HepG2 (cell line): ENCODE measurements at regions not wholly inside any gene's neighbourhood (a gene's known extent, or its start where the extent isn't known, plus 50 kb on each side); places are given as distances from the start of the nearest gene placed in this dataset.

ENCODE experiments used
- ATAC-seq: fragments of 200-7000 bp; cut with Tn5 transposase; 3 replicates; pipeline ENCODE4 v1.9.1; 2020; ENCODE audit warnings: mild to moderate bottlenecking, moderate library complexity
- BruUV-seq: library from RNA; stranded (reverse); fragments of 400-500 nt; replicated peaks from 2 replicates; lab custom pipeline; 2021; lab: Mats Ljungman, UMichigan
- CTCF ChIA-PET: fragments of 300-600 bp; formaldehyde crosslinking; extraction: SDS; loops from one replicate; lab custom pipeline; 2021; ENCODE audit warnings: low total read pairs, inconsistent platforms, low intra/inter-chr PET ratio; lab: Yijun Ruan, JAX
- POLR2A ChIA-PET: fragments of 350-600 bp; sonication (Branson Sonifier 250); formaldehyde crosslinking; loops from one replicate; lab custom pipeline; 2020; ENCODE audit warnings: antibody characterized with exemption, inconsistent platforms; lab: Yijun Ruan, JAX
- DNase-seq: peaks from one replicate; pipeline ENCODE4 v3.0.0-alpha.2; 2015; ENCODE audit warnings: low spot score
- FAIRE-seq: peaks from 3 replicates; lab custom pipeline; 2011; peaks lifted over from hg19 to GRCh38; lab: Jason Lieb, UNC
- H2AFZ ChIP-seq: one replicate; pipeline ENCODE4 v1.6.1; 2011; ENCODE audit warnings: low read length, inconsistent platforms
- H3K27ac ChIP-seq: fragments of 300-600 bp; 3 replicates; pipeline ENCODE4 v1.8.0; 2011; ENCODE audit warnings: mixed run types, mild to moderate bottlenecking, mixed read lengths, low read length, inconsistent platforms; ENCODE audit not compliant: insufficient read depth; ENCODE audit errors: extremely low read length
- H3K27me3 ChIP-seq, 2 experiments: fragments of 200-600 bp in 1 of 2; 2 replicates in 1 of 2; 3 replicates in 1 of 2; pipeline versions ENCODE4 v1.6.0 to v1.8.0; 2011; ENCODE audit warnings: low read length in 2 of 2, mild to moderate bottlenecking in 2 of 2, moderate library complexity in 2 of 2, inconsistent platforms in 1 of 2; ENCODE audit not compliant: insufficient read depth in 2 of 2, control insufficient read depth in 1 of 2
- H3K36me3 ChIP-seq, 2 experiments: fragments of 200-600 bp in 1 of 2; replicated peaks in 1 of 2; 2 replicates in 1 of 2; 3 replicates in 1 of 2; pipeline versions ENCODE4 v1.5.1 to v1.8.0; 2011; ENCODE audit warnings: low read length in 2 of 2, inconsistent platforms in 1 of 2; ENCODE audit not compliant: insufficient read depth in 2 of 2, control insufficient read depth in 1 of 2
- H3K4me1 ChIP-seq: 2 replicates; pipeline ENCODE4 v1.5.1; 2012; ENCODE audit warnings: low read length, inconsistent platforms; ENCODE audit not compliant: insufficient read depth
- H3K4me2 ChIP-seq: 2 replicates; pipeline ENCODE4 v1.6.0; 2011; ENCODE audit warnings: low read depth, low read length, inconsistent platforms
- H3K4me3 ChIP-seq, 3 experiments: fragments of 200-600 bp in 1 of 3; sonication (generic), shearing (Covaris generic) in 1 of 3; replicated peaks in 1 of 3; 2 replicates each; pipeline ENCODE4 v1.5.1; 2011 to 2016; ENCODE audit warnings: low read length in 3 of 3, inconsistent platforms in 2 of 3, low read depth in 2 of 3, mild to moderate bottlenecking in 2 of 3, control low read depth in 1 of 3, mixed read lengths in 1 of 3; ENCODE audit not compliant: insufficient read depth in 1 of 3
- H3K79me2 ChIP-seq: one replicate; pipeline ENCODE4 v1.6.1; 2011; ENCODE audit warnings: low read length, inconsistent platforms; ENCODE audit not compliant: insufficient read depth
- H3K9ac ChIP-seq: 2 replicates; pipeline ENCODE4 v1.6.0; 2011; ENCODE audit warnings: mild to moderate bottlenecking, low read depth, low read length, inconsistent platforms; ENCODE audit not compliant: insufficient read depth
- H3K9me3 ChIP-seq: 2 replicates; pipeline ENCODE4 v1.5.1; 2012; ENCODE audit warnings: mild to moderate bottlenecking, low read length
- H4K20me1 ChIP-seq: 2 replicates; pipeline ENCODE4 v1.6.0; 2011; ENCODE audit warnings: inconsistent platforms, mild to moderate bottlenecking, low read length, moderate library complexity; ENCODE audit not compliant: insufficient read depth
- HOXA7 ChIP-seq: sonication (generic); formaldehyde crosslinking; IDR thresholded peaks from 2 replicates; pipeline ENCODE4 v1.8.1; 2022; ENCODE audit warnings: mild to moderate bottlenecking, missing genetic modification reagents, moderate library complexity
- MAZ ChIP-seq, 2 experiments: sonication (generic) in 1 of 2; formaldehyde crosslinking in 1 of 2; IDR thresholded peaks; 2 replicates each; pipeline versions ENCODE4 v1.5.0 to v1.6.1; 2012 to 2020; ENCODE audit warnings: low read depth in 2 of 2, mild to moderate bottlenecking in 2 of 2, borderline replicate concordance in 1 of 2, improper control_type of control experiment in 1 of 2, low read length in 1 of 2, missing genetic modification reagents in 1 of 2, moderate library complexity in 1 of 2
- MLLT10 ChIP-seq: sonication (generic); formaldehyde crosslinking; IDR thresholded peaks from 2 replicates; pipeline ENCODE4 v1.4.0; 2020; ENCODE audit warnings: missing genetic modification reagents
- NFYC ChIP-seq: IDR thresholded peaks from 2 replicates; pipeline ENCODE4 v1.6.1; 2016; ENCODE audit warnings: missing genetic modification reagents, missing compliant biosample characterization
- RFXAP ChIP-seq: sonication (generic); formaldehyde crosslinking; IDR thresholded peaks from 2 replicates; pipeline ENCODE4 v1.4.0; 2020; ENCODE audit warnings: missing genetic modification reagents, borderline replicate concordance
- SRSF9 ChIP-seq: fragments of 200-400 bp; formaldehyde crosslinking; IDR thresholded peaks from 2 replicates; pipeline ENCODE4 v1.6.1; 2018; ENCODE audit warnings: borderline replicate concordance, mild to moderate bottlenecking, low read depth, low read length; ENCODE audit not compliant: insufficient read depth, poor library complexity, severe bottlenecking
- ZBTB44 ChIP-seq: sonication (generic); formaldehyde crosslinking; IDR thresholded peaks from 2 replicates; pipeline ENCODE4 v1.4.0; 2020; ENCODE audit warnings: missing genetic modification reagents
- ZNF543 ChIP-seq: sonication (generic); formaldehyde crosslinking; IDR thresholded peaks from 2 replicates; pipeline ENCODE4 v1.4.0; 2020; ENCODE audit warnings: mild to moderate bottlenecking, missing genetic modification reagents
- ZNF577 ChIP-seq: sonication (generic); formaldehyde crosslinking; IDR thresholded peaks from 2 replicates; pipeline ENCODE4 v1.4.0; 2020; ENCODE audit warnings: mild to moderate bottlenecking, low read depth, missing genetic modification reagents, borderline replicate concordance
- ZNF691 ChIP-seq: sonication (generic); formaldehyde crosslinking; IDR thresholded peaks from 2 replicates; pipeline ENCODE4 v1.4.0; 2020; ENCODE audit warnings: missing genetic modification reagents, low read depth, mild to moderate bottlenecking, borderline replicate concordance
- ZNF761 ChIP-seq: sonication (generic); formaldehyde crosslinking; conservative IDR thresholded peaks from 2 replicates; pipeline ENCODE4 v1.4.0; 2020; ENCODE audit warnings: mild to moderate bottlenecking, missing genetic modification reagents
- WGBS: methylation state at CpG from one replicate; pipeline ENCODE4 v1.1.6; 2017; ENCODE audit warnings: low lambda C conversion rate; 5-methylcytosine and 5-hydroxymethylcytosine counted together
- in situ Hi-C: cut with HindIII; loops from 2 replicates; pipeline ENCODE4 v1.10.0; 2017; ENCODE audit warnings: low pct_unique_long_range_greater_than_20kb; ENCODE audit not compliant: extremely low pct_ligation_motif_present
- intact Hi-C: fragments of 100-400 bp; cut with micrococcal nuclease; formaldehyde crosslinking; loops from one replicate; pipeline ENCODE4 v1.10.0; 2022; ENCODE audit not compliant: unreplicated experiment
- TF ChIP-seq, protein P1 (sequence below): sonication (generic); formaldehyde crosslinking; conservative IDR thresholded peaks from 2 replicates; pipeline ENCODE4 v1.8.0; 2022; ENCODE audit warnings: missing genetic modification reagents
- TF ChIP-seq, protein P2 (sequence below), 2 experiments: IDR thresholded peaks; 2 replicates each; pipeline ENCODE4 v1.6.1; 2011 to 2012; ENCODE audit warnings: low read length in 2 of 2, borderline replicate concordance in 1 of 2, low read depth in 1 of 2, mild to moderate bottlenecking in 1 of 2, moderate library complexity in 1 of 2

DNA sequence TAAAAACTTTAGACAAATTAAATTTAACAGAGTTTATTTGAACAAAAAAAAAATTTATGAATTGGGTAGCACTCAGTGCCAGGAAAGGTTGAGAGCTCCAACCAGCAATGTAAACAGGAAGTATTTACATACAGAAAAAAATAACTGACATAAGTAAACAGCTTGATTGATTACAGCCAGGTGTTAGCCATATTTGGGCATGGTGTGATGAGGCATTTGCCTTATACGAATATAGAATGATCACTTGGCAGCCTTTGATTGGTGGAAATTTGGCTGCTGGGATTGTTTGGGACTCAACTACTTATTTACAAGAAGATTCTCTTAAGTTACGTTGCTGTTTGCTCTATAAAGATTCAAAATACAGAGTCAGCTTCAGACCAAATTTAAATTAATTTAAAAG lies 172.0 kb downstream of the ADAM29 start:
- Histone ChIP-seq H3K79me2 (no peaks in the 10 kb centered on the region), H2AFZ (no peak overlapping the region), H4K20me1 (no peaks in the 10 kb centered on the region), H3K27ac (no peak overlapping the region), H3K4me3 (no peak overlapping the region), H3K27me3 (no peaks in the 10 kb centered on the region), H3K4me1 (no peaks in the 10 kb centered on the region), H3K9me3 (peaks cover 78% of the 10 kb centered on the region), H3K9ac (no peak overlapping the region), H3K36me3 (no peaks in the 10 kb centered on the region), H3K4me2 (no peak overlapping the region)
- no peak for FAIRE-seq
- DNase-seq, result no peak
- intact Hi-C loops (no loop called here), in situ Hi-C loops (no loop called here)
- ChIA-PET CTCF (no interaction called here), POLR2A (no interaction called here)
- 0% methylated on average over 2 of the region's 2 CpGs for WGBS
- TF ChIP-seq RFXAP (CRISPR knock-in tag) (no peak), ZBTB44 (no peak), MLLT10 (CRISPR knock-in tag) (no peak), HOXA7 (CRISPR knock-in tag) (no peak), NFYC (no peak), ZNF761 (CRISPR knock-in tag) (no peak), ZNF577 (no peak), SRSF9 (no peak), ZNF691 (CRISPR knock-in tag) (no peak), ZNF543 (CRISPR knock-in tag) (no peak), MAZ (IDR thresholded peaks at IDR 0.05; ENCODE audit: borderline replicate concordance, low read depth, low read length) (no peak), MAZ (CRISPR knock-in tag; IDR thresholded peaks at IDR 0.05; ENCODE audit: low read depth) (no peak)
- TF ChIP-seq, protein P1, sequence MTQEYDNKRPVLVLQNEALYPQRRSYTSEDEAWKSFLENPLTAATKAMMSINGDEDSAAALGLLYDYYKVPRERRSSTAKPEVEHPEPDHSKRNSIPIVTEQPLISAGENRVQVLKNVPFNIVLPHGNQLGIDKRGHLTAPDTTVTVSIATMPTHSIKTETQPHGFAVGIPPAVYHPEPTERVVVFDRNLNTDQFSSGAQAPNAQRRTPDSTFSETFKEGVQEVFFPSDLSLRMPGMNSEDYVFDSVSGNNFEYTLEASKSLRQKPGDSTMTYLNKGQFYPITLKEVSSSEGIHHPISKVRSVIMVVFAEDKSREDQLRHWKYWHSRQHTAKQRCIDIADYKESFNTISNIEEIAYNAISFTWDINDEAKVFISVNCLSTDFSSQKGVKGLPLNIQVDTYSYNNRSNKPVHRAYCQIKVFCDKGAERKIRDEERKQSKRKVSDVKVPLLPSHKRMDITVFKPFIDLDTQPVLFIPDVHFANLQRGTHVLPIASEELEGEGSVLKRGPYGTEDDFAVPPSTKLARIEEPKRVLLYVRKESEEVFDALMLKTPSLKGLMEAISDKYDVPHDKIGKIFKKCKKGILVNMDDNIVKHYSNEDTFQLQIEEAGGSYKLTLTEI (CRISPR knock-in tag), result no peak
- TF ChIP-seq, protein P2, sequence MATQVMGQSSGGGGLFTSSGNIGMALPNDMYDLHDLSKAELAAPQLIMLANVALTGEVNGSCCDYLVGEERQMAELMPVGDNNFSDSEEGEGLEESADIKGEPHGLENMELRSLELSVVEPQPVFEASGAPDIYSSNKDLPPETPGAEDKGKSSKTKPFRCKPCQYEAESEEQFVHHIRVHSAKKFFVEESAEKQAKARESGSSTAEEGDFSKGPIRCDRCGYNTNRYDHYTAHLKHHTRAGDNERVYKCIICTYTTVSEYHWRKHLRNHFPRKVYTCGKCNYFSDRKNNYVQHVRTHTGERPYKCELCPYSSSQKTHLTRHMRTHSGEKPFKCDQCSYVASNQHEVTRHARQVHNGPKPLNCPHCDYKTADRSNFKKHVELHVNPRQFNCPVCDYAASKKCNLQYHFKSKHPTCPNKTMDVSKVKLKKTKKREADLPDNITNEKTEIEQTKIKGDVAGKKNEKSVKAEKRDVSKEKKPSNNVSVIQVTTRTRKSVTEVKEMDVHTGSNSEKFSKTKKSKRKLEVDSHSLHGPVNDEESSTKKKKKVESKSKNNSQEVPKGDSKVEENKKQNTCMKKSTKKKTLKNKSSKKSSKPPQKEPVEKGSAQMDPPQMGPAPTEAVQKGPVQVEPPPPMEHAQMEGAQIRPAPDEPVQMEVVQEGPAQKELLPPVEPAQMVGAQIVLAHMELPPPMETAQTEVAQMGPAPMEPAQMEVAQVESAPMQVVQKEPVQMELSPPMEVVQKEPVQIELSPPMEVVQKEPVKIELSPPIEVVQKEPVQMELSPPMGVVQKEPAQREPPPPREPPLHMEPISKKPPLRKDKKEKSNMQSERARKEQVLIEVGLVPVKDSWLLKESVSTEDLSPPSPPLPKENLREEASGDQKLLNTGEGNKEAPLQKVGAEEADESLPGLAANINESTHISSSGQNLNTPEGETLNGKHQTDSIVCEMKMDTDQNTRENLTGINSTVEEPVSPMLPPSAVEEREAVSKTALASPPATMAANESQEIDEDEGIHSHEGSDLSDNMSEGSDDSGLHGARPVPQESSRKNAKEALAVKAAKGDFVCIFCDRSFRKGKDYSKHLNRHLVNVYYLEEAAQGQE (IDR thresholded peaks at IDR 0.05; ENCODE audit: borderline replicate concordance in 1 of 2, low read depth in 1 of 2, low read length in 2 of 2), result no peak
- BruUV-seq, result no TSS peak
- ATAC-seq, result no peak
